DND-41 (cell line): ENCODE measurements at regions not wholly inside any gene's neighbourhood (a gene's known extent, or its start where the extent isn't known, plus 50 kb on each side); places are given as distances from the start of the nearest gene placed in this dataset.

Source experiments
- CTCF ChIP-seq: IDR thresholded peaks from 2 replicates; pipeline ENCODE4 v1.5.1; 2012; ENCODE audit warnings: borderline replicate concordance, low read length, moderate library complexity, mild to moderate bottlenecking; ENCODE audit not compliant: poor library complexity, severe bottlenecking; ENCODE audit errors: extremely low read depth
- EZH2 ChIP-seq: IDR thresholded peaks from 3 replicates; pipeline ENCODE4 v1.6.1; 2012; ENCODE audit warnings: borderline replicate concordance, low read depth, mild to moderate bottlenecking, moderate library complexity, low read length, inconsistent platforms; ENCODE audit not compliant: severe bottlenecking

- TF ChIP-seq EZH2 (no peak), CTCF (no peak)
Measured at GRCh38 chr10:83819609-83820008, 319.7 kb upstream of the GHITM start.
